DND-41 (cell line): ENCODE measurements at regions not wholly inside any gene's neighbourhood (a gene's known extent, or its start where the extent isn't known, plus 50 kb on each side); places are given as distances from the start of the nearest gene placed in this dataset.

Experiments
- ATAC-seq: fragments of 200-7000 bp; cut with Tn5 transposase; 3 replicates; pipeline ENCODE4 v1.9.1; 2021; ENCODE audit warnings: low read depth; ENCODE audit not compliant: insufficient read depth
- DNase-seq: peaks from one replicate; pipeline ENCODE4 v3.0.0-alpha.2; 2020
- H2AFZ ChIP-seq: 2 replicates; pipeline ENCODE4 v1.6.0; 2012; ENCODE audit warnings: low read depth, low read length
- H3K27ac ChIP-seq: 2 replicates; pipeline ENCODE4 v1.5.1; 2012; ENCODE audit warnings: low read length, inconsistent platforms
- H3K27me3 ChIP-seq: fragments of 200-600 bp; sonication (generic); 2 replicates; pipeline ENCODE4 v1.6.0; 2012; ENCODE audit warnings: low read length, mild to moderate bottlenecking, inconsistent platforms; ENCODE audit not compliant: insufficient read depth, poor library complexity
- H3K36me3 ChIP-seq: 2 replicates; pipeline ENCODE4 v1.5.1; 2012; ENCODE audit warnings: low read length, inconsistent platforms; ENCODE audit not compliant: insufficient read depth
- H3K4me1 ChIP-seq: 2 replicates; pipeline ENCODE4 v1.5.1; 2012; ENCODE audit warnings: mild to moderate bottlenecking, low read length; ENCODE audit not compliant: insufficient read depth
- H3K4me2 ChIP-seq: 2 replicates; pipeline ENCODE4 v1.6.0; 2012; ENCODE audit warnings: mild to moderate bottlenecking, moderate library complexity, low read length, inconsistent platforms; ENCODE audit not compliant: insufficient read depth
- H3K4me3 ChIP-seq, 2 experiments: fragments of 200-600 bp in 1 of 2; shearing (Covaris generic) in 1 of 2; 2 replicates each; pipeline ENCODE4 v1.5.1; 2012 to 2016; ENCODE audit warnings: inconsistent platforms in 2 of 2, low read length in 2 of 2, mild to moderate bottlenecking in 2 of 2, low read depth in 1 of 2, moderate library complexity in 1 of 2
- H3K79me2 ChIP-seq: 2 replicates; pipeline ENCODE4 v1.6.0; 2012; ENCODE audit warnings: low read length, inconsistent platforms; ENCODE audit not compliant: insufficient read depth
- H3K9ac ChIP-seq: 2 replicates; pipeline ENCODE4 v1.6.0; 2012; ENCODE audit warnings: low read depth, mild to moderate bottlenecking, inconsistent platforms, low read length, moderate library complexity
- H3K9me3 ChIP-seq: 2 replicates; pipeline ENCODE4 v1.5.1; 2012; ENCODE audit warnings: low read length, moderate library complexity, mild to moderate bottlenecking, inconsistent platforms; ENCODE audit not compliant: insufficient read depth, severe bottlenecking
- H4K20me1 ChIP-seq: 2 replicates; pipeline ENCODE4 v1.6.0; 2012; ENCODE audit warnings: low read length; ENCODE audit not compliant: insufficient read depth
- EZH2 ChIP-seq: IDR thresholded peaks from 3 replicates; pipeline ENCODE4 v1.6.1; 2012; ENCODE audit warnings: borderline replicate concordance, low read depth, mild to moderate bottlenecking, moderate library complexity, low read length, inconsistent platforms; ENCODE audit not compliant: severe bottlenecking
- TF ChIP-seq, protein P1 (sequence below): IDR thresholded peaks from 2 replicates; pipeline ENCODE4 v1.5.1; 2012; ENCODE audit warnings: borderline replicate concordance, low read length, moderate library complexity, mild to moderate bottlenecking; ENCODE audit not compliant: poor library complexity, severe bottlenecking; ENCODE audit errors: extremely low read depth

DNA sequence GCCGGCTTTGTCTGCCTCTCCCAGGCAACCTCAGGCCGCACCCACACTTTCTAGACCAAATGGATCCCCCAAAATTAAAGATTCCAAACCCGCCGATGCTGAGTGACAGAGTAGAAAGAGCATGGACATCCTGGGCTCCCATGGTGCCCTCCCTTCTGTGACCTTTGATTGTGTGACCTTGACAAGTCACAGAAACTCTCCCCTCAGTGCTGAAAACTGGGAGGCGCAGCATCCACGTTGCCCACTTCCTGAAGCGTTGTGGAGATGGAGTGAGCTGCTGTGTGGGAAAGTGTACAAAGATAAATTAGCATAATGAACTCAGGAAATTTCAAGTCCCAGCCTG lies 74.4 kb upstream of the MFGE8 start:
- H3K27ac ChIP-seq, result no peak overlapping the region
- no peak overlapping the region for H3K9ac ChIP-seq
- no peaks in the 10 kb centered on the region for H4K20me1 ChIP-seq
- H3K9me3 ChIP-seq, result no peaks in the 10 kb centered on the region
- TF ChIP-seq, protein P1, sequence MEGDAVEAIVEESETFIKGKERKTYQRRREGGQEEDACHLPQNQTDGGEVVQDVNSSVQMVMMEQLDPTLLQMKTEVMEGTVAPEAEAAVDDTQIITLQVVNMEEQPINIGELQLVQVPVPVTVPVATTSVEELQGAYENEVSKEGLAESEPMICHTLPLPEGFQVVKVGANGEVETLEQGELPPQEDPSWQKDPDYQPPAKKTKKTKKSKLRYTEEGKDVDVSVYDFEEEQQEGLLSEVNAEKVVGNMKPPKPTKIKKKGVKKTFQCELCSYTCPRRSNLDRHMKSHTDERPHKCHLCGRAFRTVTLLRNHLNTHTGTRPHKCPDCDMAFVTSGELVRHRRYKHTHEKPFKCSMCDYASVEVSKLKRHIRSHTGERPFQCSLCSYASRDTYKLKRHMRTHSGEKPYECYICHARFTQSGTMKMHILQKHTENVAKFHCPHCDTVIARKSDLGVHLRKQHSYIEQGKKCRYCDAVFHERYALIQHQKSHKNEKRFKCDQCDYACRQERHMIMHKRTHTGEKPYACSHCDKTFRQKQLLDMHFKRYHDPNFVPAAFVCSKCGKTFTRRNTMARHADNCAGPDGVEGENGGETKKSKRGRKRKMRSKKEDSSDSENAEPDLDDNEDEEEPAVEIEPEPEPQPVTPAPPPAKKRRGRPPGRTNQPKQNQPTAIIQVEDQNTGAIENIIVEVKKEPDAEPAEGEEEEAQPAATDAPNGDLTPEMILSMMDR, result no peak
- TF ChIP-seq EZH2, result no peak
- H3K4me1 ChIP-seq, result no peaks in the 10 kb centered on the region
- H3K27me3 ChIP-seq, result no peaks in the 10 kb centered on the region
- H2AFZ ChIP-seq, result no peak overlapping the region
- H3K4me2 ChIP-seq, result no peak overlapping the region
- ATAC-seq (no peak), DNase-seq (no peak)
- no peaks in the 10 kb centered on the region for H3K36me3 ChIP-seq
- H3K4me3 ChIP-seq, result no peak overlapping the region
- no peaks in the 10 kb centered on the region for H3K79me2 ChIP-seq

DNA sequence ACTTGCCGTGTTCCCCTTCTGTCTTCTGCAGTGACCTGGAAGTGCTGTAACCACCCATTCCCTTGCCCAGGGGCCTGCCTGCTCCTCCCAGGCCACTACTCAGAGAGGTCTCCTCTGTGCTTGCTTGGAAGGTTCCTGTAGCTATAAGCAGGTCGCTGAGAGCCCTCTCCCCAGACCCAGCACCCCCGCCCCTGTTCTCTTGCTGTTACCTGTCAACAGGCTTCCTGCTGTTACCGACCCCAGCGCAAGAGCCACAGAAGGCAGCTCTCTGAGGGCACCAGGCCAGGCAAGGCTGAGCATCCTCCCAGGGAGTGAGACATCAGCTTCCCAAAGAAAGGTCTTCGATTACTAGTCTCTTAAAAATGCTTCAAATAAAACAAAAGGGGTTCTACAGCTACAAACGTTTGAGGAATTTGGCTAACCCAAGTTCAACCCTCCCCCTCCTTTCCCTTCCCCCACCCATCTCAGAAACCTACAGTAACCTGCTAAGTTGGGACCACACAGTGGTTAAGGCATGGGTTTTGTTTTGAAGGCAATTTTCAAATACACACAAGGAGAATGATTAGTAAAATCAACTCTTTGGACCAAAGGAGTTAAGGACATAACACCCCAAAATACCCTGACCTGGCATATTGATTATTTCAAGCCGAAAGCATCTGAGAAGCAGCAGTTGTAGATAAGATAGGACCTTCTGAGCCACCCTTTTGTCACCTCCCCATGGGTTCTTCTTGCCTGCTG lies 74.9 kb upstream of the MFGE8 start:
- Histone ChIP-seq H3K4me1 (no peaks in the 10 kb centered on the region), H3K27ac (no peak overlapping the region), H3K9me3 (no peaks in the 10 kb centered on the region), H3K9ac (no peak overlapping the region), H3K4me3 (no peak overlapping the region), H3K27me3 (no peaks in the 10 kb centered on the region), H3K36me3 (no peaks in the 10 kb centered on the region), H2AFZ (no peak overlapping the region), H4K20me1 (no peaks in the 10 kb centered on the region), H3K4me2 (no peak overlapping the region), H3K79me2 (no peaks in the 10 kb centered on the region)
- no peak for TF ChIP-seq EZH2
- DNase-seq (no peak), ATAC-seq (no peak)

DNA sequence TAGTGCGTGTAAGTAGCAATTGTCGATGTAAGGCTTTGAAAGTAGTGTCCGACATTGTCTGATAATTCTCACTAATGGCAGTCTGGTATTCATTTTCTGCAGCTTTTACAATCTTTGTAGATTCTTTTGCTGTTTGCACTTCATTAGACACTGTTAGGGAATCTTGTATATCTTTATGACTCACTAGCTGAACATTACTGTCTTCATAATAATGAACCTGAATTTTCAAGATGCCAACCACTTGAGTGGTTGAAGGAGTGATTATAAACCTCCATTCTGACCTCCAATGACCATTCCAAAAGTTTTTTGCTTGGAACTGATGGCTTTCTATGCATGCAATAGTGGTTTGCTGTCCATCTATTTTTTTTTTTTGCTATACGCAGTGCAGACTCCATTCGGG lies 76.4 kb upstream of the MFGE8 start:
- no peak for TF ChIP-seq EZH2
- TF ChIP-seq, protein P1, result no peak
- H3K4me2 ChIP-seq, result no peak overlapping the region
- DNase-seq (no peak), ATAC-seq (no peak)
- no peaks in the 10 kb centered on the region for H3K9me3 ChIP-seq
- H3K27ac ChIP-seq, result no peak overlapping the region
- H3K4me3 ChIP-seq, result no peak overlapping the region
- no peaks in the 10 kb centered on the region for H3K4me1 ChIP-seq
- H3K9ac ChIP-seq, result no peak overlapping the region
- H4K20me1 ChIP-seq, result no peaks in the 10 kb centered on the region
- no peaks in the 10 kb centered on the region for H3K27me3 ChIP-seq
- H3K79me2 ChIP-seq, result no peaks in the 10 kb centered on the region
- H2AFZ ChIP-seq, result no peak overlapping the region
- no peaks in the 10 kb centered on the region for H3K36me3 ChIP-seq

DNA sequence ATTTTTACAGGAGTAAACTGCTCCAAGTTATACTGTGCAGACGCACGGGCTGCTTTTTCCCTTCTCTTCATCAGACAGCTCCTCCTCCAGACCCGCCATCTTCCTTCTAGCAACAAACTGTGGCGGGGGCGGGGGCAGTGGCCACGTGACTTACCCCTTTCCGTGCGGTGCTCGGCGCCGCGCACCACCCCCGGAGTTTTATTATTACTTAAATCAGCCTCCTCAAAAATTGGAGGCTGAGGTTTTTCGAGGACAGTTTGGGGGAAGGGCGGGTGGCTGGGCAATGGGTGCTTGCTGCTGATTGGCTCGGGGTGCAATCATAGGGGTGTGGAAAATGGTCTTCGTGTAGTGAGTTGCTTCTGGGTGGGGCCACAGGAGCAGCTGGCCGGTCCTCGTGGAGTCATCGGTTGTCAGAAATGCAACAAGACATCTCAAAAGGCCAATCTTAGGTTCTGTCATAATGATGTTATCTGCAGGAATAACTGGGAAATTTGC lies 77.1 kb upstream of the MFGE8 start:
- H2AFZ ChIP-seq, result no peak overlapping the region

More for the DNA sequence above, 77.1 kb upstream of the MFGE8 start:
- TF ChIP-seq, protein P1, result no peak
- no peak for TF ChIP-seq EZH2
- H3K4me2 ChIP-seq, result no peak overlapping the region
- no peaks in the 10 kb centered on the region for H3K9me3 ChIP-seq
- H3K4me1 ChIP-seq, result no peaks in the 10 kb centered on the region
- H4K20me1 ChIP-seq, result no peaks in the 10 kb centered on the region
- ATAC-seq (no peak), DNase-seq (no peak)
- H3K27me3 ChIP-seq, result no peaks in the 10 kb centered on the region
- H3K79me2 ChIP-seq, result no peaks in the 10 kb centered on the region
- no peak overlapping the region for H3K4me3 ChIP-seq
- no peak overlapping the region for H3K27ac ChIP-seq
- H3K36me3 ChIP-seq, result no peaks in the 10 kb centered on the region
- H3K9ac ChIP-seq, result no peak overlapping the region
